DMS153 treated with DMSO at 0.1 percent for 48 hours (cell line): ENCODE measurements at regions not wholly inside any gene's neighbourhood (a gene's known extent, or its start where the extent isn't known, plus 50 kb on each side); places are given as distances from the start of the nearest gene placed in this dataset.
"Not testable (repeated sequence)": the region's sequence is repeated elsewhere in the genome, so short reads cannot be mapped to it uniquely, and the experiment has no call there.

Experiments used
- DNase-seq: peaks from one replicate; lab custom pipeline; 2025; ENCODE audit not compliant: unreplicated experiment; lab: John Stamatoyannopoulos, UW

DNA sequence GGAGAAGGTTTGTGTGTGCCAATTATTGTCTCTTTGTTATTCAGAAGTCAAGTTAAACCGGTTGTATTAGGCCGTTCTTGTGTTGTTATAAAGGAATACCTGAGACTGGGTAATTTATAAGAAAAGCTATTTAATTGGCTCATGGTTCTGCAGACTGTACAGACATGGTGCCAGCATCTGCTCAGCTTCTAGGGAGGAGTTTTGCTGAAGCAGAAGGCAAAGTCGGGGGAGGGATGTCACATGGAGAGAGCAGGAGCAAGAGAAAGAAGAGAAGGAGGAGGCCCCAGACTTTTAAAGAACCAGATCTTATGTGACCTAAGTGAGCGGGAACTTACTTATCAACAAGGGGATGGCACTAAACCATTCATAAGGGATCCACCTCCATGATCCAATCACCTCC, 349.3 kb upstream of the PCDH18 start:
- no peak for DNase-seq

DNA sequence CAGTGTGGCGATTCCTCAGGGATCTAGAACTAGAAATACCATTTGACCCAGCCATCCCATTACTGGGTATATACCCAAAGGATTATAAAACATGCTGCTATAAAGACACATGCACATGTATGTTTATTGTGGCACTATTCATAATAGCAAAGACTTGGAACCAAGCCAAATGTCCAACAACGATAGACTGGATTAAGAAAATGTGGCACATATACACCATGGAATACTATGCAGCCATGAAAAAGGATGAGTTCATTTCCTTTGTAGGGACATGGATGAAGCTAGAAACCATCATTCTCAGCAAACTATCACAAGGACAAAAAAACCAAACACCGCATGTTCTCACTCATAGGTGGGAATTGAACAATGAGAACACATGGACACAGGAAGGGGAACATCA, 335.8 kb upstream of the PCDH18 start:
- DNase-seq: not testable (repeated sequence)

DNA sequence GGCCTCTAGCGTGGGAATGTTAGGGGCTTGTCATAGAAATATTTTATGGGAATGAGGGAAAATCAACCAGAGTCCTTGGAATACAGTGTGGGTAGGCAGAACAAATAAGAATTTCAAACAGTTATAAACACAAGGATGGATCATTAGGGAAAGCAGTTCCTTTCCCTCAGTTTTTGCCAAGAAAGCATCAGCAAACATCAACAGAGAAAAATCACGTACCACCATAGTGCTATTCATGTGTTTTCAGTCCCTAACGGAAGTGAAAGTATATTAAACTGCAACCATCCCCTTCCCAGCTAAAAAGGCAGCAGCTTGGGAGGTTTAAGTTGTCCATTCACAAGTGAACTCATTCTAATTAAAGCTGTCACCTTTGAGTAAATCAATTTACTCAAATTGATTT, 334.4 kb upstream of the PCDH18 start:
- DNase-seq: no peak

DNA sequence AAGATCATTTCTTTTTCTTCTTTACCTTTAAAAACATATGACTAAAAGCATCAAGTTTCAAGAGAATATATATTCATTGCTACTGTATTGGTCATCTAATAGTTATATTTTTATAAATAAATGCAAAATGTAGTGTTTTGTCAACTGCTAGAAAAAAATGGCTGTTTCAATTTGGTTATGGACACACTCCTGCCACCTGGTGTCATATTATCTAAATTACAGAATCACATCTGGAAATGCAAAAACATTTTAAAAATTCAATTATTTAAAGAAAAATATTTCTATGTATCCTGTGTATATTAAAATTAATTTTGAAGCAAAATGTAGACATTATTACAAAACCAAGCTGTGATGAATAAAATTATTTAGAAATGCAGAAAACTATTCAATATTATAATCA, 329.4 kb upstream of the PCDH18 start:
- no peak for DNase-seq

DNA sequence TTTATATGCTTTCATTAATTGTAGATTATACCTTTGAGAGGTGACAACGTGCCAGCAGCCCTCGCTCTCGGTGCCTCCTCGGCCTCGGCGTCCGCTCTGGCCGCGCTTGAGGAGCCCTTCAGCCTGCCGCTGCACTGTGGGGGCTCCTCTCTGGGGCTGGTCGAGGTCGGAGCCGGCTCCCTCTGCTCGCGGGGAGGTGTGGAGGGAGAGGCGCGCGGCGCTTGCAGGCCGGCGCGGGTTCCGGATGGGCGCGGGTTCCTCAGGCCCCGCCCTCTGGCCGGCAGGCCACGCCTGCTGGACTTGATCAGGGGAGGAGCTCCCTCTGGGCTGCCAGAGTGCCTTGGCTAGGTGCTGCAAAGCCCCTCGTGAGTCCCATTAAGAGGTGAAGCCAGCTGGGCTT, 321.1 kb upstream of the PCDH18 start:
- DNase-seq: no peak

DNA sequence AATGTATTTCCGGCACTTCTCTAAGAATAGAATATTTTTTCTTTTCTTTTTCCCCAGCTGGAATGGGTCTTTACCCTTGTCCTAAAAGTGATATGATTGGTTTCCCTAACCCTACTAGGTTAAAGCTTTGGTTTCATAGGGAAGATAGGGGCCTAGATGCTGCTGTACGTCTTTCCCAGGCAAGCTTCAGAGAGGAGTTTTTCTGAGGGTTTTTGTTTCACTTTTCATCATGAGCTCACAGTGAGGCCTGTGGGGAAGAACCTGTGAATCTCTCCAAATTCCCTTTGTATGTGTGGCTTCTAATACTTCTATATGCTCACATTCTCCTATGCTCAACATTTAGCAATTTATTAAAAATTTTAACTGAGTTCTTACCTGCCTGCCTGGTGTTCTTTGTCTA, 320.0 kb upstream of the PCDH18 start:
- no peak for DNase-seq

DNA sequence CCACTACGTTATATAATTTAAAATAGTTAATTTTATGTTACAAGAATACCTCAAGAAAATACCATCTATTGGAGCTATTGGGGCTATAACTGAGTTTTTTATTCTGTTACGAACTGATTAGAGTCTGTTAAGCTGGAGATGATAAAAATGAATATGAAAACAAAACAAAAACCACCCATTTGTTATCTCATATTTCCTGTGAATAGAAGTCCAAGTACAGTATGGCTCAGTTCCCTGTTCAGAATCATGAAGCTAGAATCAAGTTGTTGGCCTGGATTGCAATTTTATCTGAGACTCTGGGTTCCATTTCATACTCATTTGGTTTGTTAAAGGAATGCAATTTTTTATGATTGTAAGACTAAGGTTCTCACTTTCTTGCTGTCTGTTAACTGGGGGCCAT, 319.1 kb upstream of the PCDH18 start:
- DNase-seq: no peak

DNA sequence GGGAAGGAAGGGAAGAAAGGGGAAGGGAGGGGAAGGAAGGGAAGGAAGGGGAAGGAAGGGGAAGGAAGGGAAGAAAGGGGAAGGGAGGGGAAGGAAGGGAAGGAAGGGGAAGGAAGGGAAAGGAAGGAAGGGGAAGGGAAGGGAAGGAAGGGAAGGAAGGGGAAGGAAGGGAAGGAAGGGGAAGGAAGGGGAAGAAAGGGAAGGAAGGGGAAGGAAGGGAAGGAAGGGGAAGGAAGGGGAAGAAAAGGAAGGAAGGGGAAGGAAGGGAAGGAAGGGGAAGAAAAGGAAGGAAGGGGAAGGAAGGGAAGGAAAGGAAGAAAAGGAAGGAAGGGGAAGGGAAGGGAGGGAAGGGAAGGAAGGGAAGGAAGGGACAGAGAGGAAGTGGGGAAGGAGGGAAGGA, 295.7 kb upstream of the PCDH18 start:
- DNase-seq: not testable (repeated sequence)

DNA sequence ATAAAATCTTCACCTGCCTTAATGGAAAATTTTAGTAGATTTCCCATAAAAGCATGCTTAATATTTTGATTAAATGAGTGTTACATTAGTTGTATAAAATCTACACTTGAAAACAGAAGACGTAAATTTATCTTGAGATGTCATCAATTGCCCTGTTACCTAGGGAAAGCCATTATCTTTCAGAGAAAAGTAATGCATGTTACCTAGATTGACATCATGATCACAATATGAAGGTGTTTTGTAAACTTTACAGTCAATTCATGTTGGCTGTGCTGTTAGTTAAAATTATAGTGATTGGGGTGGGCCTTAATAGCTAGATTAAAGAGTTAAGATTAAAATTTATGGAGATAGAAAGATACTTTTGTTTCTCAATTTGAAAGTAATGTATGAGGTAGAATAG, 293.2 kb upstream of the PCDH18 start:
- DNase-seq: no peak

DNA sequence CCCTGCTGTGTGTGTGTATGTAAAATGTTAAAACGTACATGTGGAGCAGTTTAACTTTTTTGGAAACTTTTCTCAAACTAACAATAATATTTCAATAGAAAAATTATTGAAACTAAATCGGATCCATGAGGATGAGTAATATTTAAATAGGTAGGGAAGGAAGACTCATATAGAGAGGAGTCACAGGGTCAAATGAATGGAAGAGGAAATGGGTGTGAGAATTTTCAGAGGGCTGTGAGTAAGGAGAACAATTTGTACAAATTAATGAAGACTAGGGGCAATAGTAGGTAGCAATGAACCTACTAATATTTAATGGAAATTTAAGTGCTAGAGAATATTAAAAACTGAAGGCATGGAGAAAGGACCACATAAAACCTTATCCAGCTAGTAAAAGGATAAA, 290.7 kb upstream of the PCDH18 start:
- DNase-seq: no peak

DNA sequence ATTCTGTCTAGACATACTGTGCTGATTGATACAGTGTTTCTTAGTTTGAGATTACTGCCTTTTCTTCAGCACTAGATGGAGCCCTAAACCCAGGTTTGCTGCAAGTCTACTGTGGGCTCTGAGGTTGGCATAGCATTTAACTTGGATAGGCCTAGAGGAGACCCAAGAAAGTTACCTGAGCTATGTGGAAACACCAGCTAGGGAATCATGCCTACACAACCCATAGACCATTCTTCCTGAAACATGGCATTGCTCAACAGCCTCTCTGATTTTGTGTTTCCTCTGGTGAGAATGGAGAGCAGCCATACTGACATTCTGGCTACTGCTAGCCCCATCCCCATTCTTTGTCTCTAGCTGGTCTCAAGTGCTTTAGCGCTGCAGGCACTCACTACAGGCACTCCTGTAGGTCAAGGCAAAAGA, 287.7 kb upstream of the PCDH18 start:
- peak; percentile 21 for DNase-seq

DNA sequence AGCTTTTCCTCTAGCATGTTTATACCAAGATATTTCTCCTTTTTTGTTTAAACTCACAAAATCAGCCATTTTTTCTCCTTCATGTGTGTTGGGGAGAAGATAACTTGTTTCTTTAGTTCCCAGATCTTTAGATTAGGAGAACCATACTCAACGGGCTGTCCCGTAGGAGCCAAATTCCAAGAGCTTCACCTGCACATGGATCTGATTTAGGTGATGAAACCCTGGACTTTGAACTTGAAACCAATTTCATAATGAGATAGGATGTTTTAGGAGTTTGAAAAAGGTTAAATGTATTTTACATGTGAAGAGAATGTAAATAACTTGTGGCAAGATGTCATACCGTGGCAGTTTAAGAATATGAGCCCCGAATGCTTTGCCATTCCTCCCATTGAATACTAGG, 280.0 kb upstream of the PCDH18 start:
- no peak for DNase-seq

DNA sequence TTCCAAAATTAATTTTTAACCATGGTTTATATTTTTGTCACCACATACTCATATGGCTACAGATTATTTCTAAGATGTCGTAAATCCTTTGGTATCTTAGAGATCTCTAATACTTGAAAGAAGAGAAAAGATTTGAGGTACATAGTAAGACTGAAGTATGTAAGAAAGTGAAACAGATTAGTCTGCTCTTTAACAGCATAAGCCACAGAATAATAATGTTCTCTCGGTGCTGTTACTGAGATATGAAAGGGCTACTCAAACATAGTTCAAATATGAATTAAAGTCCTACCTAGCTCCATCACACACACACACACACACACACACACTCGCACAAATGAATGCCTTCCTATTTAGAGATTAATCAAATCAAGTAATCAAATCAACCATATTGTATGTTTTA, 274.1 kb upstream of the PCDH18 start:
- no peak for DNase-seq

DNA sequence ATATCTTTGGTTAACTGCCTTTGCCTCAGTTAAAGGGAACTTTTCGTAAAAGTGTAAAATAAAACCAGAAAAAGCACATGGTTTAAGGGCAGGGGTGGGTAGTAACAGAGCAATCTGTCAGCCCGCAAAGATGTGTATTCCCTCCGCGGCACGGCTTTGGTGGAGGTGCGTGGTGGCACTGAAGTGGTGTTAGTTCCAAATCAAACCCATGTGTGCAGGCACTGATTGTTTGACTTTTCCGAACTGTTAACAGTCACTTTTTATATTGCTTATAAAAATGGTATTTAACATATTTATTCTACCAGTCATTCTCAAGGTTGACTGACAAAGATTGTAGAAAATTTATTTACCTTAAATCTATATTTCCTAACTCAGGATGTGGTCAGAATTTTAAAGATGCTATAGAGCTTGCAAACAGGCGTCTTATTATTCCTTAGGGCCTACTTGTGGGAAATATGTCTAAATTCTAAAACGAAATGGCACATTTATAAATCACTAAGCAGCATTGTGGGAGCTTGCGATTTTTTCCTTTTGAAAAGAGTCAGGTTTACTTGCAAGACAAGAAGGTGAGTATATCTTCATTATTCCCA, 272.7 kb upstream of the PCDH18 start:
- no peak for DNase-seq

DNA sequence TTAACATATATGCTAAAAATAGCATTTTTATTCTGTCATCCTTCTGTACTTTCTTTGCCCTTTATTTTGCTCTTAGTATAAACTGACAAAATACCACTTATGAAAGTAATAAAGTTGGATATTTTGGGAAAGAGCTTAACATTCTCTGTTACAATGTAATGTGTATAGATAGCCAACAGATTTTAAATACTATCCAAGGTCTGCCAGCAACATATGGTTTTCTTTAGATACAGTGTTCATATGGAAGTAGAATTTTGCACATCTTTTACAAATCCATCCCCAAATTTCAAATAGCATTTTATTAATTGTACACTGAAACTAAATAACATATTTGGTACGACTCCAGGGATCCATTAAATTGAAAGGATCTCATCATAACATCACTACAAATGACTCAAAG, 268.6 kb upstream of the PCDH18 start:
- DNase-seq: no peak

DNA sequence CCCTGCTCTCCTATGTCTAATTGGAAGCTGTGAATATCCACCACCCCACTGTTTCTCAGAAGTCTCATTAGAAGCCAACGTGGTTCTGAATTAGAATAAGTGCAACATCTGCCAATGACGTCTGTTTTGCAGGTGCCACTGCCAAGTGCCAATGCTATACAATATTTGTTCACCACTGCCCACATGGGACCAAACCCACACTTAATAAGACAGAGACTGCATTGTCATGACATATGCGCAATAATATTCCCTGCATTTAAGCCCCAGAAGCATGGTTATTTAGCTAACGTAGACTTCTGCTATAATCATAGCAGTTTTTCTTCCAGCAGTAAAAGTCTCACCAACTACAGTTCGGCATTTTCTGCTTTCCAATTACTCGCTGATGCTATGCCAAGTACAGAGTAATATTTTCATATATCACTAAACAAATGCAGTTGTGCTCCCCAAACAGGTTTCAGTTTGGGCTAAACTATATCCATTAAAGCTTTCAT, 262.5 kb upstream of the PCDH18 start:
- DNase-seq: no peak

DNA sequence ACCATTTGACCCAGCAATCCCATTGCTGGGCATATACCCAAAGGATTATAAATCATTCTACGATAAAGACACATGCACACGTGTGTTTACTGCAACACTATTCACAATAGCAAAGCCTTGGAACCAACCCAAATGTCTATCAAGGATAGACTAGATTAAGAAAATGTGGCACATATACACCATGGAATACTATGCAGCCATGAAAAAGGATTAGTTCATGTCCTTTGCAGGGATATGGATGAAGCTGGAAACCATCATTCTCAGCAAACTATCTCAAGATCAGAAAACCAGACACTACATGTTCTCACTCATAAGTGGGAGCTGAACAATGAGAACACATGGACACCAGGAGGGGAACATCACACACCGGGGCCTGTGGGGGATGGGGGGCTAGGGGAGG, 257.0 kb upstream of the PCDH18 start:
- not testable (repeated sequence) for DNase-seq

DNA sequence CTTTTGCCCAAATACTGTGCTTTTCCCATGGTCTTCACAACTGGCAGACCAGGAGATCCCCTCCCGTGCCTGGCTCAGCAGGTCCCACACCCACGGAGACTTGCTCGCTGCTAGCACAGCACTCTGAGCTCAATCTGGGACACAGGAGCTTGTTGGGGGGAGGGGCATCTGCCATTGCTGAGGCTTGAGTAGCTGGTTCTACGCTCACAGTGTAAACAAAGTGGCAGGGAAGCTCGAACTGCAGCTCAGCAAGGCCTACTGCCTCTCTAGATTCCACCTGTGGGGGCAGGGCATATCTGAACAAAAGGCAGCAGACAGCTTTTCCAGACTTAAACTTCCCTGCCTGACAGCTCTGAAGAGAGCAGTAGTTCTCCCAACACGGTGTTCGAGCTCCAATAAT, 251.6 kb upstream of the PCDH18 start:
- DNase-seq: not testable (repeated sequence)

DNA sequence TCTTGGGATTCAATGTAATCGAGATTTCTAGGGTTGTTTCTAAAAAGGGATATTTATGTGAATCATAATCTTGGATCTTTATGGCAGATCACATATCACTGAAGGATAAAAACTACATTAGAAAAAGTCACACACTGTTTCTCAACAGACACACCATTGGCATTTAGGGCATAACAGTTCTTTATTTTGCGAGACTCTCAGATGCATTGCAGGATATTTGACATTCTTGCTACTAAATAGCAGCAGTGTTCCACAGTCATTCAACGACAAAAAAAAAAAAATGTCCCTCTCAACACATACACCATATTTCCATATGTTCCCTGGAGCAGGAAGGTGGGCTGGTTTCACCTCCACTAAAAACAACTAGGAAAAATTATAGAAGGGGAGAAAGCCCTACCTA, 243.4 kb upstream of the PCDH18 start:
- no peak for DNase-seq

DNA sequence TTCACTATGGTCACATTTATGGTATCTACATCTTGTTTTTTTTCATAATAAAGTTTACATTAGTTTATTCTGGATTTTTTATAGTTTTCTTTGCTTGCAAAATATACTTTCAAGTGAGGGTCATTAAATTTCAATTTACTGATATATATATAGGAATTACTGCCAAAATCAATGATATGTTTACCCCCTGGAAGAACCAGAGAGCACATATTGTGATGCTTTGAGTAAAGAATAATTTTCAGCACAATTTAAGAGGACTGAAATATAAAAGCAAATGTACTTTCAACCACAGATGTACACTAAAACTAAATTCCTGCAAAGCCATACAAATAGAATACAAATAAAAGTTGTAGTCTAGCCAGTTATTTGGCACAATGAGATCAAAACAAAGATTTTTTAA, 242.2 kb upstream of the PCDH18 start:
- DNase-seq: no peak

DNA sequence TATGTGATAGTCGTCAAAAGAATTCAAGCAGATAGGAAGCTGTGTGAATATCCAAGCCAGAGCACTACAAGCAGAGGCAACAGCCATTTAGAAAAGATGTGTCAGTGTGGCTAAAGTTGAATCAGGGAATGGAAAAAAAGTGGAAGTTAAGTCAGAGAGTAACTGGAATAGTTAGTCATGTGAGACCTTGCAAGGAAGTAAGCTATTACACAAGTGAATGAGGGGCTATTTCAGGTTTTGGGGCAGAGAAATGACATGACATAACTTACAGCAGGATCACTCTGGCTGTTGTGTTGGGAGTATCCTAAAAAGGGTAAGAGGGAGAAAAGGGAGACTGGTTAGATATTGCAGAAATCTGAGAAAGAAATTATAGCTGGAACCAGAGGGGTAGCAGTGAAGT, 236.6 kb upstream of the PCDH18 start:
- no peak for DNase-seq

DNA sequence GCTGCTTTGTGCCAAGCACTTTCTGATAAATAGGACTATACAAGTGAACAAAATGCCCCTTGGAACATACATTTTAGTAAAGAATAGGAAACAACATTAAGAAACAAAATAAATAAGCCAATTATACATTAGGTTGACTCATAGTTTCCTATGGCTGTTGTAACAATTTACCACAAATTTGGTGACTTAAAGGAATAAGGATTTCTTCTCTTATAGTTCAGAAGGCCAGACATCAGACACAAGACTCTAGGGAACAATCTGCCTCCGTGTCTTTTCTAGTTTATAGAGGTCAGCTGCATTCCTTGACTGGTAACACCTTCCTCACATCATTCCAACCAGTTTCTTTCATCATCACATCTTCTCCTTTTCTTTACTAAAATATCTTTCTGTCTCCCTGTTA, 235.9 kb upstream of the PCDH18 start:
- no peak for DNase-seq

DNA sequence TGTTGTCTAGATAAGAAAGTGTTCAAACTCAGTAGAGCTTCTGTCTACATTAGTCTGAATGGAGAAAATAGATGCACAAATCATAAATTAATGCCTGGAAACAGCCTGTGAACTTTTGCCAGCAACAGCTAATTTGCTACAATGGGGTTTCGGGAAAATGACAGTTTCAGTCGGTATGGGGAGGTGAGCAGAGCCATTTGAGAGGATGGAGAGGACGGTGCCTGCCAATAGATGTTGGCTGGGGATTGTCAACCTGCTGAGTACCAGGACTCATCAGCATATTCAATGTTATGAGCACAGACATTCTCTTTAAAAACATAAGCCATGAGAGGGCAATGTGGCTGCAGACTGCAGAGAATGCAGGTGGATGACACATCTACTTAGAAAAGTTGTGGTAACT, 230.3 kb upstream of the PCDH18 start:
- no peak for DNase-seq
